Fibroblast of peridontal ligament (primary cell): ENCODE measurements at regions not wholly inside any gene's neighbourhood (a gene's known extent, or its start where the extent isn't known, plus 50 kb on each side); places are given as distances from the start of the nearest gene placed in this dataset.
"Not testable (repeated sequence)": the region's sequence is repeated elsewhere in the genome, so short reads cannot be mapped to it uniquely, and the experiment has no call there.

Experiments
- DNase-seq: peaks from one replicate; pipeline ENCODE4 v3.0.0-alpha.2; 2010; ENCODE audit errors: extremely low read depth

DNA sequence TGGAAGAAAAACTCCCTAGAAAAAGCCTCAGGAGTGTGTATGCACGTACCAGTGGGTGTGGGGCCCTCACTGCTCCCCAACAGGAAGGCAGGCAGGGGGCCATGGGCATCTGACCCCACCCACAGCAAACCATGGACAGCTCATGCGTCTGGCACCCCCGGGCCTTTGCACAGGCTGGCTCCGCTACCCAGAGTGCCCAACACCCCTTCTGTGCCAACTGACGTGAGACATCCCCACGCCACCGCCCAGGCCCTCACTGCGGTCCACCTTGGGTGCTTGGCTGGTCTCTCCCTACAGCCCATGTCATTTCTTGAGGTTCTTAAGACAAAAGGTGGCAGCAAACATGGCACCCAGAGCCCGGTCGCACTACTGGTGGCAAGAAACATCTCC is 91.4 kb downstream of the NCOR2 start:
- no peak for DNase-seq

GRCh38 chr12:124475295-124476010 is 92.0 kb downstream of the NCOR2 start:
- no peak for DNase-seq

GRCh38 chr12:124474709-124475108 is 92.7 kb downstream of the NCOR2 start:
- DNase-seq, result no peak

GRCh38 chr12:124472690-124473279 is 94.6 kb downstream of the NCOR2 start:
- no peak for DNase-seq

DNA sequence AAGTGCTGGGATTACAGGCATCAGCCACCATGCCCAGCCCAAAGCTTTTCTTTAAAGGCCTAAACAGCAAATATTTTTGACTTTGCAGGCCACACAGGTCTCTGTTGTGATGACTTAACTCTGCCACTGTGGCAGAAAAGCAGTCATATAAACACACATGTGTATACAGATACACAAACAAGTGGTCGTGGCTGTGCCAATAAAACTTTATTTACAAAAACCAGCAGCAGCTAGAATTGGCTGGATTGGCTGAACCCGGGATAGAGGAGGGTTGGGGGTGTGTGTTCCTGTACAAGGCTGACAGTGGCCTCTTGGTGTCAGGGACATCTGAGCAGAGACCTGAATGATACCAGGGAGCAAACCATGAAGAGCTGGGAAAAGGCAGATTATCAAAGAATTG is 95.6 kb downstream of the NCOR2 start:
- DNase-seq, result no peak

DNA sequence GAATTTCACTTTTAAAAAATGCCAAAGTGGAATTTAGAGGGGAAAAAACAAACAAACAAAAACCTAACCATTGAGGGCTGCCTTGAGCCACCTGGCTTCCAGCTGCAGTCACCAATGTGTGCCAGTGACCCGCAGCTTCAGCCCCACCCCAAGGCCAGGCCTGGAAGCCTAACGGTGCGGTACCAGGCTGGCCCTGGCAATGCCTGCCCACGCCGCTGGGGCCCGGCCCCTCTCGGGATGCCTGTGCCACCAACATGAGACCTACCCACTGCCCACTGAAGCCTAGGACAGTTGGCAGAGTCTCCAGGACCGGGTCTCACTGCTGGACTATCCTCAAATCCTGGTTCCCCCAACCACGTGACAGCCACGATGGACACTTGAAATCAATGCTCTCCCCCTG is 96.6 kb downstream of the NCOR2 start:
- DNase-seq, result no peak

GRCh38 chr12:124470139-124470538 is 97.3 kb downstream of the NCOR2 start:
- DNase-seq, result no peak

- DNase-seq, result no peak
Observed at GRCh38 chr12:124469193-124469888, 98.1 kb downstream of the NCOR2 start.

- not testable (repeated sequence) for DNase-seq
Observed at GRCh38 chr12:124467549-124467948, 99.9 kb downstream of the NCOR2 start.

DNA sequence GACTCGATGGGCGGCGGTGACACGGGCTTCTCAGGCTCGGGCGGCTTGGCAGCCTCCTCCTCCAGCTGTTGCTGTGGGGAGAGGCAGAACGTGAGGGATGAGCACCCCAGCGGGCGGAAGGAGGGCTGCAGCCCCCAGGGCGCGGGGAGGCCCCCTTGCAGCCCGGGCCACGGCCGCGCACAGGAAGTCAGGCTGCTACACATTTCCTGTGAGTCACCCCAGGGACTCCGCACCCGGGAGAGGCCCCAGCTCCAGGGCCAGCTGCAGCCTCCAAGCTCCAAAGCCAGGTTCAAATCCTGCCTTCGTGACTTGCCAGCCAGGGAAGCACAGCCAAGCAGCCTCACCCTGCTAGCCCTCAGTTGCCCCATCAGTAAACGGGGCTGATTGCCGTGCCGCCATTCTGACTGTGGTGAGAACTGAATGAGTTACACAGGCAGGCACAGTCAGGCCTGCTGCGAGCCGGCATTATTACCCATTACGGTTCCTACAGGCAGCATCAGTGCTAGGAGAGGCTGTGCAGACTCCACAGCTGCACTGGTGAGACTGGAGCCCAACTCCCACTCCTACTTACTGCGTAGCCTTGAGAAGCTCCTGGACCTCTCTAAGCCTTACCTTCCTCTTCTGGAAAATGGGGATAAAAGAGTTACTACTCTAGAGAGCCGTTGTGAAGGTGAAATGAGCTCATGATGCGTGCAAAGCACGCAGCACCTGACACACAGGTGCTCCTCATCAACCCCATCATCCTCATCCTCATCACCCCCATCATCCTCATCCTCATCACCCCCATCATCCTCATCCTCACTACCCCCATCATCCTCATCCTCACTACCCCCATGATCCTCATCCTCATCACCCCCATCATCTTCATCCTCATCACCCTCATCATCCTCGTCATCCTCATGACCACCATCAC is 100.9 kb downstream of the NCOR2 start:
- no peak for DNase-seq

- DNase-seq, result no peak
Observed at GRCh38 chr12:124465473-124465872, 101.9 kb downstream of the NCOR2 start.

DNA sequence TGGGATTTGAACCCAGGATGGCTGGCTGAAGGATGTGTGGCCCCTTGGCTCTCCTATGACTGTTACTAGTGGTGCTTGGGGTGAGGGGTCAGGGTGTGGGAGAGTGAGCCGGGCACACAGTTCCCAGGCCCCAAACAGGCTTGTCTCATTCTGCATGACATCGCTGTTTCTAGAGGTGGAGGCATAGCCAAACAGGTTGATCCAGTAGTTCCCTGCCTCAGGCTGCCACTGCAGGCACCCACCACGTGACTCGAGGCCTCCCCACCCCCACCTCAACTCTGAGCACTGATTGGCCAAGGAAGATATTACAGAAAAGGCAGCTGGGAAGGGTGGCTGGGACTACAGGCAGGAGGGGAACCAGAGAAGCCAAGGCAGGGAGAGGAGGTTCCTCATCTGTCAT is 102.6 kb downstream of the NCOR2 start:
- DNase-seq, result no peak

GRCh38 chr12:124464062-124464461 is 103.3 kb downstream of the NCOR2 start:
- no peak for DNase-seq

GRCh38 chr12:124463341-124463921 is 104.0 kb downstream of the NCOR2 start:
- DNase-seq, result no peak

DNA sequence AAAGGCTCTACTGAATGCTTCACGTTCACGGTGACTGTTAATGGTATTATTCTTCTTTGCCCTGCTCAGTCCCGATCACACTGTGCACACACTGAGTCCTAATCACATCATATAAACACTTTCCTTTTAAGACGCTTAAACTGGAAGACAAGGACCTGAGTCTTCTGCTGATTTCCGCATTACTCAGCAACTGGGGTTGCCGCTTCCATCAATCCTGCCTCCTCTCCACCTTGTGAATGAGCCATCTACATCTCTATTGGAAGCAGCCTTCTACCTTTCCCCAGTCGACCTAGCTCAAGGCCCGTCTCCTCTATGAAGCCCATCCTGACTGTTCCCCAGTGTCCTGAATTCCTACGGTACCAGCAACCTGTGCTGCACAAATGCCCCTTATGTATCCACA is 104.7 kb downstream of the NCOR2 start:
- DNase-seq, result no peak

DNA sequence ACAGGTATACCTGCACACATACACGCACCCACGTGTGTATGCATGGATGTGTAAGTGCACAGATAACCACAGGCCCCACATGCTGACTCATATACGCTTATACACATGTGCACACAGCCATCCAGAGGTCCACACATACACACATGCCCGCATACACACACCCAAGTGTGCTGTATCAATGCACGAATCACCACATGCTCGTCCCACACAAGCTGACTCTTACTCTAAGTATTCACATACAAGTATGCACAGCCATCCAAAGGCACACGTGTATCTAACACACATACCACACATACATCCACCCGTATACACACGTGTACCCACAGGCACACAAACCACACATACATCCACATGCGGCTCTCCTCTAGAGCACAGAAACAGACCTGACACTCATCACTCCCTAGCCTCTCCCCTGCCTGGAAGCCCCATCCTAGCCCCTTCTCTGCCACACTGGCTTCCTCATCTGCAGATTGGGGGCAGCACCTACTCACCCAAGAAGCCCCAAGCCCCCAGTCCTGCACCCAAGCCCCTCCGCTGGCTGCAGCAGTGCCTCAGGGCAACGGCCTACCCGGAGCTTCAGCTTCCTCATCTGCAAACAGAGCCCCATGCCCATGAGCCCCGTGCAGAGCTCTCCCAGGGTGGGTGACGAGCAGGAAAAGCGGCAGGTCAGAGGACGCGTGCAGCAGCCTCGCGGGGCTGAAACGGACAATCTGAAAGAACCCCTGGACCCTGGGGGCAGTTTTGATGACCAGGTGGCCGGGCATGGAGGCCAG is 105.4 kb downstream of the NCOR2 start:
- no peak for DNase-seq

GRCh38 chr12:124461241-124461673 is 106.2 kb downstream of the NCOR2 start:
- no peak for DNase-seq

- DNase-seq, result no peak
Observed at GRCh38 chr12:124460771-124461170, 106.6 kb downstream of the NCOR2 start.

DNA sequence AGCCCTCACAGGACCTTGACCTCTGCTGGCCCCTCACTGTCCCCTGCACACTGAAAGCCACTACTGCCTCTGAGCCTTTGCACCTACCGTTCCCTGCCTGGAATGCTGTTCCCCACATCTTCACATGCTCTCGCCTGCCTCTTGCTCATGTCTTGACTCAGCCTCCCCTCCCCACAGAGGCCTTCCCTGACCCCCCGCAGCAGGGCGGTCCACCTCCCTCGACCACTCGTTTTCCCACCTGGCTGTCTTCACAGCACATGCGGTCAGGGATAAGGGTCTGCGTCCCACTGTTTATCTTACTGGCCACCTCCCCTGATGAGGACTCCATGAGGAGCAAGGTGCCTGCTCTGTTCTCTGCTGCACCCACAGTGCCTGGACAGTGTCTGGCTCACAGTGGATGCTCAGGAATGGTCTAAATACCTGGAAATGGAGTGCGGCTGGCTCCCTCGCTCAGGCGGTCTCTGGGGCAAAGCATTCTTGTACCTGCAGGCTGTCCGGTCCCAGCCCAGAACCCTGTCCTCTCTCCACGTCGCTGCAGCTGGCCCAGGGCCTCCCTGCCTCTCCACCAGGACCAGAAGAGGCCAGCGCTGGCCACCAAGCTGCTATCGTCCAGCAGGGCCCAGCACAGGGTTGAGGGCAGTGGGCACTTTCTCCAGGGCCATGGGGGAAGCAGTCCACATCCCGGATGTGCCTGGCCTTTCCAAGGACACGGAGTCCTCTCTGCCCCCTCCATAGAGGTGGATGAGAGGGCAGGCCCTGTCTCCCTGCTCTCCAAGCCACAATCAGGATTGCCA is 107.4 kb downstream of the NCOR2 start:
- DNase-seq, result no peak
